ENCODE measurements at regions not wholly inside any gene's neighbourhood (a gene's known extent, or its start where the extent isn't known, plus 50 kb on each side); places are given as distances from the start of the nearest gene placed in this dataset.

DNA sequence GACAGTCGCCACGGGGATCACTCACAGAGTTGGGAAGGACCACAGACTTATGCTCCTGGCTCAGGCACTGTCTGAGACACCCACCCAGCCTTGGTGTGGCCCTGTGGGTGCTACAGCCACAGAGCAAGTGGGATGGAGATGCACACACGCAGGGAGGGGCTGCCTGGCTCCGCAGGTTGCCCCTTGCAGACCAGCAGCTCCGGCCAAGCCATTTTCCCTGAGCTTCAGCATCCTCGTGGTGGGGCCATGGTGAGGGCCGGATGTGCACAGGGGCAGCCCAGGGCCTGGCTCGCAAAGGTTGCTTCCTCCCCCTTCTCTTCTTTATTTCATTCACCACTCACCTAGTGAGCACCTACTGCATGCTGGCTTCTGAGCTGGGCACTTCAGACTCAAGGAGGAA, 55.4 kb upstream of the GRIP2 start:
- no peak overlapping the region for H3K27ac ChIP-seq (ENCODE audit: low read length)
- H3K4me2 ChIP-seq (ENCODE audit: low read length) = no peak overlapping the region
- TF ChIP-seq, protein P1, sequence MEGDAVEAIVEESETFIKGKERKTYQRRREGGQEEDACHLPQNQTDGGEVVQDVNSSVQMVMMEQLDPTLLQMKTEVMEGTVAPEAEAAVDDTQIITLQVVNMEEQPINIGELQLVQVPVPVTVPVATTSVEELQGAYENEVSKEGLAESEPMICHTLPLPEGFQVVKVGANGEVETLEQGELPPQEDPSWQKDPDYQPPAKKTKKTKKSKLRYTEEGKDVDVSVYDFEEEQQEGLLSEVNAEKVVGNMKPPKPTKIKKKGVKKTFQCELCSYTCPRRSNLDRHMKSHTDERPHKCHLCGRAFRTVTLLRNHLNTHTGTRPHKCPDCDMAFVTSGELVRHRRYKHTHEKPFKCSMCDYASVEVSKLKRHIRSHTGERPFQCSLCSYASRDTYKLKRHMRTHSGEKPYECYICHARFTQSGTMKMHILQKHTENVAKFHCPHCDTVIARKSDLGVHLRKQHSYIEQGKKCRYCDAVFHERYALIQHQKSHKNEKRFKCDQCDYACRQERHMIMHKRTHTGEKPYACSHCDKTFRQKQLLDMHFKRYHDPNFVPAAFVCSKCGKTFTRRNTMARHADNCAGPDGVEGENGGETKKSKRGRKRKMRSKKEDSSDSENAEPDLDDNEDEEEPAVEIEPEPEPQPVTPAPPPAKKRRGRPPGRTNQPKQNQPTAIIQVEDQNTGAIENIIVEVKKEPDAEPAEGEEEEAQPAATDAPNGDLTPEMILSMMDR (IDR thresholded peaks at IDR 0.05; ENCODE audit: low read depth, low read length) = no peak
- TF ChIP-seq EZH2phosphoT487 (IDR thresholded peaks at IDR 0.05; ENCODE audit: low read depth) = no peak
- no peaks in the 10 kb centered on the region for H3K36me3 ChIP-seq (replicated peaks; ENCODE audit: low read depth, low read length)
- peaks cover 34% of the 10 kb centered on the region for H3K27me3 ChIP-seq (ENCODE audit: low read depth, low read length)
- no peaks in the 10 kb centered on the region for H3K4me1 ChIP-seq (ENCODE audit: low read length)
- H4K20me1 ChIP-seq (ENCODE audit: insufficient read depth, low read length) = peaks cover 5% of the 10 kb centered on the region
- no peaks in the 10 kb centered on the region for H3K9me3 ChIP-seq (ENCODE audit: insufficient read depth, low read length)
- H3K79me2 ChIP-seq (ENCODE audit: low read length) = no peaks in the 10 kb centered on the region
- H2AFZ ChIP-seq (ENCODE audit: low read depth, low read length) = no peak overlapping the region
- H3K9ac ChIP-seq (ENCODE audit: low read length) = no peak overlapping the region
- H3K4me3 ChIP-seq (ENCODE audit: low read length) = no peak overlapping the region

DNA sequence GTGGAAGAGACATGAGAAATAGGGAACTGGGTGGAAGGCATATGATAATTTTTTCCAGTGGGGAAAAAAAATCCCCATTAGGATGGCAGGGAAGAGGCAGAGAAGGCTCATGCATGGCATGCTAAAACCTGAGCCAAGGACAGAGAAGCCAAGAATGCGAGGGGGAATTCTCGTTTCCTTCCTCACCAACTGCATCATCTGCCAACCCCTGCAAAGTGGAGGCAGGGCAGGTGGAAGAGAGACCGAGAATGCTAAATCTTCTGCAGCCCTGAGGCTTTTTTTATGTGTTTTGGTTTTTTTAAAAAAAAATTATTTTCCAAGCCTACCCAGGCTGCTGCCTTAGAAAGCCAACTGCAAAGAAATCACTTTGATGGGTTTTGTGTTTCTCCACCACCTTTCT, 54.3 kb upstream of the CCDC174 start:
- H3K9me3 ChIP-seq (ENCODE audit: insufficient read depth, low read length) = no peaks in the 10 kb centered on the region
- H3K27ac ChIP-seq (ENCODE audit: low read length) = no peak overlapping the region
- no peak overlapping the region for H3K9ac ChIP-seq (ENCODE audit: low read length)
- H3K36me3 ChIP-seq (replicated peaks; ENCODE audit: low read depth, low read length) = no peaks in the 10 kb centered on the region
- H3K4me2 ChIP-seq (ENCODE audit: low read length) = no peak overlapping the region
- TF ChIP-seq, protein P1 (IDR thresholded peaks at IDR 0.05; ENCODE audit: low read depth, low read length) = no peak
- TF ChIP-seq EZH2phosphoT487 (IDR thresholded peaks at IDR 0.05; ENCODE audit: low read depth) = no peak
- H3K27me3 ChIP-seq (ENCODE audit: low read depth, low read length) = peaks cover 18% of the 10 kb centered on the region
- no peaks in the 10 kb centered on the region for H3K4me1 ChIP-seq (ENCODE audit: low read length)
- H4K20me1 ChIP-seq (ENCODE audit: insufficient read depth, low read length) = peaks cover 5% of the 10 kb centered on the region
- no peak overlapping the region for H2AFZ ChIP-seq (ENCODE audit: low read depth, low read length)
- no peak overlapping the region for H3K4me3 ChIP-seq (ENCODE audit: low read length)
- H3K79me2 ChIP-seq (ENCODE audit: low read length) = no peaks in the 10 kb centered on the region

DNA sequence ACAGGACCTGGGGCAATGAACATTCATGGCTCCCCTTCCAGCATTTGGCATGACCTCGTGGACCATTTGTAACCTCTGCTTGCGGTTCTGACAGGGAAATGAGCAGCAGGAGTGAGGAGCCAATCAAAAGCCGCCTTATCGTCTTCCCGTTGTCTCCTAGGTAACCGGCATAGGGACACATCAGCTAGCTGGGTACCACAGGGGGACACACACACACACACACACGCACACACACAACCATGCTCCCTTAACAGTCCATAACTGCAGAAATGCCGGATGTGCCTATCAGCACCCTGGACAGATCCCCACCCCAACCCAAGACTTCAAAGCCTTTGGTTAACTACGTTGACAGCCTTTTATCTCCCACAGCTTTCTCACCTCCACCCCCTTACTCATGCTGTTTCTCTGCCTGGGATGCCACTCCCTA, 53.4 kb upstream of the CCDC174 start:
- Histone ChIP-seq H3K79me2 (ENCODE audit: low read length) (no peaks in the 10 kb centered on the region), H3K27me3 (ENCODE audit: low read depth, low read length) (peaks cover 18% of the 10 kb centered on the region)

DNA sequence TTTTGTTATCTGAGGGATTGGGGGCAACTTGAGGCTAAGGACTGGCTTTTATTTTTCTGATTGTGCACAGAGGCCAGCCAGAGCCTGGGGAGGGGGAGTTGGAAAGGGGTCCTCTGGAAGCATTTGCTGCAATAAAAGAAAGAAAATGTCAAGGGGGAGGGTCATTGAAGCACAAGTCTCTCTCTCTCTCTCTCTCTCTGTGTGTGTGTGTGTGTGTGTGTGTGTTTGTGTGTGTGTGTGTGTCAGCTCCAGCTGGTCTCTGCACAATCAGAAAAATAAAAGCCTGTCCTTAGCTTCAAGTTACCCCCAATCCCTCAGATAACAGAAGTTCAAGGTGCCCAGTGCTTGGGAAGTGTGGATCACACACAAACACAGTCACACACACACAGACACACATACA, 52.1 kb upstream of the CCDC174 start:
- Histone ChIP-seq H3K27ac (ENCODE audit: low read length) (no peak overlapping the region), H3K4me3 (ENCODE audit: low read length) (no peak overlapping the region), H4K20me1 (ENCODE audit: insufficient read depth, low read length) (peaks cover 5% of the 10 kb centered on the region), H2AFZ (ENCODE audit: low read depth, low read length) (no peak overlapping the region), H3K4me1 (ENCODE audit: low read length) (no peaks in the 10 kb centered on the region), H3K9ac (ENCODE audit: low read length) (no peak overlapping the region), H3K9me3 (ENCODE audit: insufficient read depth, low read length) (no peaks in the 10 kb centered on the region), H3K79me2 (ENCODE audit: low read length) (no peaks in the 10 kb centered on the region), H3K4me2 (ENCODE audit: low read length) (no peak overlapping the region), H3K36me3 (replicated peaks; ENCODE audit: low read depth, low read length) (no peaks in the 10 kb centered on the region), H3K27me3 (ENCODE audit: low read depth, low read length) (peaks cover 18% of the 10 kb centered on the region)
- no peak for TF ChIP-seq EZH2phosphoT487 (IDR thresholded peaks at IDR 0.05; ENCODE audit: low read depth)
- TF ChIP-seq, protein P1 (IDR thresholded peaks at IDR 0.05; ENCODE audit: low read depth, low read length) = no peak

More for the DNA sequence above, 53.4 kb upstream of the CCDC174 start:
- no peaks in the 10 kb centered on the region for H3K36me3 ChIP-seq (replicated peaks; ENCODE audit: low read depth, low read length)
- peaks cover 5% of the 10 kb centered on the region for H4K20me1 ChIP-seq (ENCODE audit: insufficient read depth, low read length)
- no peaks in the 10 kb centered on the region for H3K9me3 ChIP-seq (ENCODE audit: insufficient read depth, low read length)
- H3K4me3 ChIP-seq (ENCODE audit: low read length) = no peak overlapping the region
- H3K4me2 ChIP-seq (ENCODE audit: low read length) = no peak overlapping the region
- no peak overlapping the region for H2AFZ ChIP-seq (ENCODE audit: low read depth, low read length)
- no peaks in the 10 kb centered on the region for H3K4me1 ChIP-seq (ENCODE audit: low read length)
- TF ChIP-seq, protein P1 (IDR thresholded peaks at IDR 0.05; ENCODE audit: low read depth, low read length) = no peak
- TF ChIP-seq EZH2phosphoT487 (IDR thresholded peaks at IDR 0.05; ENCODE audit: low read depth) = no peak
- no peak overlapping the region for H3K27ac ChIP-seq (ENCODE audit: low read length)
- no peak overlapping the region for H3K9ac ChIP-seq (ENCODE audit: low read length)
